GM23338 (cell line): ENCODE measurements at regions not wholly inside any gene's neighbourhood (a gene's known extent, or its start where the extent isn't known, plus 50 kb on each side); places are given as distances from the start of the nearest gene placed in this dataset.

Experiments used
- ATAC-seq: fragments of 200-7000 bp; cut with Tn5 transposase; 3 replicates; pipeline ENCODE4 v1.9.1; 2020
- DNase-seq: peaks from one replicate; pipeline ENCODE4 v3.0.0-alpha.2; 2015; ENCODE audit warnings: low spot score
- H2AFZ ChIP-seq: fragments of 200-600 bp; sonication (generic); 2 replicates; pipeline ENCODE4 v1.8.0; 2016; ENCODE audit warnings: antibody characterized with exemption, mild to moderate bottlenecking, moderate library complexity
- H3F3A ChIP-seq: fragments of 200-600 bp; sonication (generic); replicated peaks from 2 replicates; pipeline ENCODE4 v1.8.0; 2017; ENCODE audit warnings: antibody characterized with exemption, mixed run types, low read depth
- H3K27ac ChIP-seq: fragments of 200-600 bp; sonication (generic); 2 replicates; pipeline ENCODE4 v1.6.1; 2016; ENCODE audit warnings: low read depth
- H3K27me3 ChIP-seq: fragments of 200-600 bp; sonication (generic); 2 replicates; pipeline ENCODE4 v1.8.0; 2016; ENCODE audit warnings: mild to moderate bottlenecking, mixed run types, moderate library complexity; ENCODE audit not compliant: insufficient read depth
- H3K36me3 ChIP-seq: fragments of 200-600 bp; sonication (generic); 2 replicates; pipeline ENCODE4 v1.8.0; 2016; ENCODE audit warnings: mild to moderate bottlenecking; ENCODE audit not compliant: insufficient read depth
- H3K4me1 ChIP-seq: fragments of 200-600 bp; sonication (generic); 2 replicates; pipeline ENCODE4 v1.8.0; 2016; ENCODE audit warnings: mild to moderate bottlenecking, moderate library complexity; ENCODE audit not compliant: insufficient read depth
- H3K4me2 ChIP-seq: fragments of 200-600 bp; sonication (generic); 2 replicates; pipeline ENCODE4 v1.7.1; 2017; ENCODE audit warnings: mixed run types
- H3K4me3 ChIP-seq: fragments of 200-600 bp; sonication (generic); 2 replicates; pipeline ENCODE4 v1.6.1; 2016; ENCODE audit warnings: mixed run types
- H3K79me2 ChIP-seq: fragments of 200-600 bp; sonication (generic); replicated peaks from 2 replicates; pipeline ENCODE4 v1.8.0; 2017; ENCODE audit warnings: mild to moderate bottlenecking; ENCODE audit not compliant: insufficient read depth
- H3K9me2 ChIP-seq: fragments of 200-600 bp; sonication (generic); 2 replicates; pipeline ENCODE4 v1.8.0; 2017; ENCODE audit not compliant: insufficient read depth
- H4K20me1 ChIP-seq: fragments of 200-600 bp; sonication (generic); replicated peaks from 2 replicates; pipeline ENCODE4 v1.8.0; 2017; ENCODE audit warnings: mild to moderate bottlenecking; ENCODE audit not compliant: insufficient read depth
- H3K27ac Mint-ChIP-seq: 2 replicates; pipeline ENCODE4 v1.8.0; 2020; ENCODE audit warnings: inconsistent platforms, mild to moderate bottlenecking, moderate library complexity, mixed read lengths
- H3K27me3 Mint-ChIP-seq: 3 replicates; pipeline ENCODE4 v1.8.0; 2022; ENCODE audit warnings: low read depth, mild to moderate bottlenecking, moderate library complexity, mixed read lengths, inconsistent platforms; ENCODE audit not compliant: insufficient read depth, poor library complexity
- H3K36me3 Mint-ChIP-seq: 3 replicates; pipeline ENCODE4 v1.8.0; 2021; ENCODE audit warnings: low read depth, mild to moderate bottlenecking, inconsistent platforms, moderate library complexity, mixed read lengths
- H3K4me1 Mint-ChIP-seq: 3 replicates; pipeline ENCODE4 v1.8.0; 2020; ENCODE audit warnings: mild to moderate bottlenecking, inconsistent platforms, mixed read lengths
- H3K4me3 Mint-ChIP-seq: 3 replicates; pipeline ENCODE4 v1.8.0; 2021; ENCODE audit warnings: moderate library complexity, mild to moderate bottlenecking, inconsistent platforms, mixed read lengths
- H3K9me3 Mint-ChIP-seq: 3 replicates; pipeline ENCODE4 v1.8.0; 2020; ENCODE audit warnings: moderate library complexity, mild to moderate bottlenecking, inconsistent platforms, mixed read lengths
- CREB1 ChIP-seq: fragments of 250-450 bp; sonication (Bioruptor Pico); IDR thresholded peaks from 2 replicates; pipeline ENCODE4 v1.5.0; 2020; ENCODE audit warnings: low read depth, mild to moderate bottlenecking, moderate library complexity
- EZH2 ChIP-seq: fragments of 200-600 bp; sonication (generic); IDR thresholded peaks from one replicate; pipeline ENCODE4 v1.8.0; 2017; ENCODE audit warnings: antibody characterized with exemption, mild to moderate bottlenecking, low read depth; ENCODE audit not compliant: unreplicated experiment
- EZH2phosphoT487 ChIP-seq: fragments of 200-600 bp; sonication (generic); IDR thresholded peaks from one replicate; pipeline ENCODE4 v1.8.1; 2018; ENCODE audit warnings: antibody characterized with exemption; ENCODE audit not compliant: unreplicated experiment
- JUNB ChIP-seq: IDR thresholded peaks from one replicate; pipeline ENCODE4 v1.6.1; 2016; ENCODE audit warnings: antibody characterized with exemption; ENCODE audit not compliant: unreplicated experiment
- NANOG ChIP-seq: IDR thresholded peaks from 2 replicates; pipeline ENCODE4 v1.6.1; 2016; ENCODE audit warnings: antibody characterized with exemption, borderline replicate concordance
- POLR2AphosphoS5 ChIP-seq: IDR thresholded peaks from 2 replicates; pipeline ENCODE4 v1.6.1; 2016; ENCODE audit warnings: antibody characterized with exemption, low read depth
- STAT1 ChIP-seq: IDR thresholded peaks from one replicate; pipeline ENCODE4 v1.6.1; 2016; ENCODE audit warnings: antibody characterized with exemption; ENCODE audit not compliant: unreplicated experiment
- ZNF114 ChIP-seq: fragments of 250-450 bp; sonication (Bioruptor Pico); IDR thresholded peaks from 2 replicates; pipeline ENCODE4 v1.5.0; 2020; ENCODE audit warnings: mild to moderate bottlenecking, moderate library complexity
- ZNF331 ChIP-seq: fragments of 250-450 bp; sonication (Bioruptor Pico); IDR thresholded peaks from 2 replicates; pipeline ENCODE4 v1.5.0; 2020; ENCODE audit warnings: low read depth, mild to moderate bottlenecking, moderate library complexity
- TF ChIP-seq, protein P1 (sequence below), 2 experiments: fragments of 200-600 bp in 1 of 2; sonication (generic) in 1 of 2; conservative IDR thresholded peaks; 2 replicates each; pipeline versions ENCODE4 v1.5.1 to v1.6.1; 2016 to 2017; ENCODE audit warnings: antibody characterized with exemption in 2 of 2, low read depth in 2 of 2, mild to moderate bottlenecking in 2 of 2, moderate library complexity in 1 of 2
- TF ChIP-seq, protein P2 (sequence below): fragments of 250-450 bp; sonication (Bioruptor Pico); IDR thresholded peaks from 2 replicates; pipeline ENCODE4 v1.5.0; 2020; ENCODE audit warnings: mild to moderate bottlenecking, moderate library complexity
- TF ChIP-seq, protein P3 (sequence below): IDR thresholded peaks from 2 replicates; pipeline ENCODE4 v1.6.1; 2016; ENCODE audit warnings: antibody characterized with exemption
- TF ChIP-seq, protein P4 (sequence below): IDR thresholded peaks from one replicate; pipeline ENCODE4 v1.6.1; 2018; ENCODE audit warnings: antibody characterized with exemption; ENCODE audit not compliant: unreplicated experiment

DNA sequence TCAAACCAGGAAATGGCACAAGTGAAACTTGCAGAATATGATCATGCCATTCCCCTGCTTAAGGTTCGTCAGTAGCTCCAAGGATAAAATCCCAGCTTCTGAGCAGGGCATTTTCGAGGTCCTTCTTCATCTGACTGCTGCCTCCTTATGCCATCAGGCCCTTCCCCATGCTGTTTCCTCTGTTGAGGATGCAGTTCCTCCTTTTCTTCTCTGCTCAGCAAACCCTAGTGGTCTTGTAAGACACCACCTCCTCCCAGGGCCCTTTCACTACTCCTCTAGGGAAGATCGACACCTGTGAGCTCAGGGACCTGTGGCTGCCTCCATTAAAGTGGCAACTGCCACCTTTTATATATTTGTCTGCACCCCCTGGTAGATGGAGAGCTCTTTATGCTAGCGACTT lies 62.1 kb upstream of the JUN start:
- TF ChIP-seq ZNF114 (CRISPR knock-in tag) = no peak
- TF ChIP-seq, protein P1, sequence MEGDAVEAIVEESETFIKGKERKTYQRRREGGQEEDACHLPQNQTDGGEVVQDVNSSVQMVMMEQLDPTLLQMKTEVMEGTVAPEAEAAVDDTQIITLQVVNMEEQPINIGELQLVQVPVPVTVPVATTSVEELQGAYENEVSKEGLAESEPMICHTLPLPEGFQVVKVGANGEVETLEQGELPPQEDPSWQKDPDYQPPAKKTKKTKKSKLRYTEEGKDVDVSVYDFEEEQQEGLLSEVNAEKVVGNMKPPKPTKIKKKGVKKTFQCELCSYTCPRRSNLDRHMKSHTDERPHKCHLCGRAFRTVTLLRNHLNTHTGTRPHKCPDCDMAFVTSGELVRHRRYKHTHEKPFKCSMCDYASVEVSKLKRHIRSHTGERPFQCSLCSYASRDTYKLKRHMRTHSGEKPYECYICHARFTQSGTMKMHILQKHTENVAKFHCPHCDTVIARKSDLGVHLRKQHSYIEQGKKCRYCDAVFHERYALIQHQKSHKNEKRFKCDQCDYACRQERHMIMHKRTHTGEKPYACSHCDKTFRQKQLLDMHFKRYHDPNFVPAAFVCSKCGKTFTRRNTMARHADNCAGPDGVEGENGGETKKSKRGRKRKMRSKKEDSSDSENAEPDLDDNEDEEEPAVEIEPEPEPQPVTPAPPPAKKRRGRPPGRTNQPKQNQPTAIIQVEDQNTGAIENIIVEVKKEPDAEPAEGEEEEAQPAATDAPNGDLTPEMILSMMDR (conservative IDR thresholded peaks at IDR 0.05; ENCODE audit: low read depth in 2 of 2) = no peak
- no peak for TF ChIP-seq EZH2
- TF ChIP-seq EZH2phosphoT487 = no peak
- TF ChIP-seq JUNB = no peak
- no peak for TF ChIP-seq NANOG
- TF ChIP-seq, protein P2, sequence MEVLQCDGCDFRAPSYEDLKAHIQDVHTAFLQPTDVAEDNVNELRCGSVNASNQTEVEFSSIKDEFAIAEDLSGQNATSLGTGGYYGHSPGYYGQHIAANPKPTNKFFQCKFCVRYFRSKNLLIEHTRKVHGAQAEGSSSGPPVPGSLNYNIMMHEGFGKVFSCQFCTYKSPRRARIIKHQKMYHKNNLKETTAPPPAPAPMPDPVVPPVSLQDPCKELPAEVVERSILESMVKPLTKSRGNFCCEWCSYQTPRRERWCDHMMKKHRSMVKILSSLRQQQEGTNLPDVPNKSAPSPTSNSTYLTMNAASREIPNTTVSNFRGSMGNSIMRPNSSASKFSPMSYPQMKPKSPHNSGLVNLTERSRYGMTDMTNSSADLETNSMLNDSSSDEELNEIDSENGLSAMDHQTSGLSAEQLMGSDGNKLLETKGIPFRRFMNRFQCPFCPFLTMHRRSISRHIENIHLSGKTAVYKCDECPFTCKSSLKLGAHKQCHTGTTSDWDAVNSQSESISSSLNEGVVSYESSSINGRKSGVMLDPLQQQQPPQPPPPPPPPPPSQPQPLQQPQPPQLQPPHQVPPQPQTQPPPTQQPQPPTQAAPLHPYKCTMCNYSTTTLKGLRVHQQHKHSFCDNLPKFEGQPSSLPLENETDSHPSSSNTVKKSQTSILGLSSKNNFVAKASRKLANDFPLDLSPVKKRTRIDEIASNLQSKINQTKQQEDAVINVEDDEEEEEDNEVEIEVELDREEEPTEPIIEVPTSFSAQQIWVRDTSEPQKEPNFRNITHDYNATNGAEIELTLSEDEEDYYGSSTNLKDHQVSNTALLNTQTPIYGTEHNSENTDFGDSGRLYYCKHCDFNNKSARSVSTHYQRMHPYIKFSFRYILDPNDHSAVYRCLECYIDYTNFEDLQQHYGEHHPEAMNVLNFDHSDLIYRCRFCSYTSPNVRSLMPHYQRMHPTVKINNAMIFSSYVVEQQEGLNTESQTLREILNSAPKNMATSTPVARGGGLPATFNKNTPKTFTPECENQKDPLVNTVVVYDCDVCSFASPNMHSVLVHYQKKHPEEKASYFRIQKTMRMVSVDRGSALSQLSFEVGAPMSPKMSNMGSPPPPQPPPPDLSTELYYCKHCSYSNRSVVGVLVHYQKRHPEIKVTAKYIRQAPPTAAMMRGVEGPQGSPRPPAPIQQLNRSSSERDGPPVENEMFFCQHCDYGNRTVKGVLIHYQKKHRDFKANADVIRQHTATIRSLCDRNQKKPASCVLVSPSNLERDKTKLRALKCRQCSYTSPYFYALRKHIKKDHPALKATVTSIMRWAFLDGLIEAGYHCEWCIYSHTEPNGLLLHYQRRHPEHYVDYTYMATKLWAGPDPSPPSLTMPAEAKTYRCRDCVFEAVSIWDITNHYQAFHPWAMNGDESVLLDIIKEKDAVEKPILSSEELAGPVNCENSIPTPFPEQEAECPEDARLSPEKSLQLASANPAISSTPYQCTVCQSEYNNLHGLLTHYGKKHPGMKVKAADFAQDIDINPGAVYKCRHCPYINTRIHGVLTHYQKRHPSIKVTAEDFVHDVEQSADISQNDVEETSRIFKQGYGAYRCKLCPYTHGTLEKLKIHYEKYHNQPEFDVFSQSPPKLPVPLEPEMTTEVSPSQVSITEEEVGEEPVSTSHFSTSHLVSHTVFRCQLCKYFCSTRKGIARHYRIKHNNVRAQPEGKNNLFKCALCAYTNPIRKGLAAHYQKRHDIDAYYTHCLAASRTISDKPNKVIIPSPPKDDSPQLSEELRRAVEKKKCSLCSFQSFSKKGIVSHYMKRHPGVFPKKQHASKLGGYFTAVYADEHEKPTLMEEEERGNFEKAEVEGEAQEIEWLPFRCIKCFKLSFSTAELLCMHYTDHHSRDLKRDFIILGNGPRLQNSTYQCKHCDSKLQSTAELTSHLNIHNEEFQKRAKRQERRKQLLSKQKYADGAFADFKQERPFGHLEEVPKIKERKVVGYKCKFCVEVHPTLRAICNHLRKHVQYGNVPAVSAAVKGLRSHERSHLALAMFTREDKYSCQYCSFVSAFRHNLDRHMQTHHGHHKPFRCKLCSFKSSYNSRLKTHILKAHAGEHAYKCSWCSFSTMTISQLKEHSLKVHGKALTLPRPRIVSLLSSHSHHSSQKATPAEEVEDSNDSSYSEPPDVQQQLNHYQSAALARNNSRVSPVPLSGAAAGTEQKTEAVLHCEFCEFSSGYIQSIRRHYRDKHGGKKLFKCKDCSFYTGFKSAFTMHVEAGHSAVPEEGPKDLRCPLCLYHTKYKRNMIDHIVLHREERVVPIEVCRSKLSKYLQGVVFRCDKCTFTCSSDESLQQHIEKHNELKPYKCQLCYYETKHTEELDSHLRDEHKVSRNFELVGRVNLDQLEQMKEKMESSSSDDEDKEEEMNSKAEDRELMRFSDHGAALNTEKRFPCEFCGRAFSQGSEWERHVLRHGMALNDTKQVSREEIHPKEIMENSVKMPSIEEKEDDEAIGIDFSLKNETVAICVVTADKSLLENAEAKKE (CRISPR knock-in tag) = no peak
- TF ChIP-seq CREB1 (CRISPR knock-in tag) = no peak
- no peak for TF ChIP-seq ZNF331 (CRISPR knock-in tag)
- TF ChIP-seq, protein P3, sequence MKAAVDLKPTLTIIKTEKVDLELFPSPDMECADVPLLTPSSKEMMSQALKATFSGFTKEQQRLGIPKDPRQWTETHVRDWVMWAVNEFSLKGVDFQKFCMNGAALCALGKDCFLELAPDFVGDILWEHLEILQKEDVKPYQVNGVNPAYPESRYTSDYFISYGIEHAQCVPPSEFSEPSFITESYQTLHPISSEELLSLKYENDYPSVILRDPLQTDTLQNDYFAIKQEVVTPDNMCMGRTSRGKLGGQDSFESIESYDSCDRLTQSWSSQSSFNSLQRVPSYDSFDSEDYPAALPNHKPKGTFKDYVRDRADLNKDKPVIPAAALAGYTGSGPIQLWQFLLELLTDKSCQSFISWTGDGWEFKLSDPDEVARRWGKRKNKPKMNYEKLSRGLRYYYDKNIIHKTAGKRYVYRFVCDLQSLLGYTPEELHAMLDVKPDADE = no peak
- TF ChIP-seq, protein P4, sequence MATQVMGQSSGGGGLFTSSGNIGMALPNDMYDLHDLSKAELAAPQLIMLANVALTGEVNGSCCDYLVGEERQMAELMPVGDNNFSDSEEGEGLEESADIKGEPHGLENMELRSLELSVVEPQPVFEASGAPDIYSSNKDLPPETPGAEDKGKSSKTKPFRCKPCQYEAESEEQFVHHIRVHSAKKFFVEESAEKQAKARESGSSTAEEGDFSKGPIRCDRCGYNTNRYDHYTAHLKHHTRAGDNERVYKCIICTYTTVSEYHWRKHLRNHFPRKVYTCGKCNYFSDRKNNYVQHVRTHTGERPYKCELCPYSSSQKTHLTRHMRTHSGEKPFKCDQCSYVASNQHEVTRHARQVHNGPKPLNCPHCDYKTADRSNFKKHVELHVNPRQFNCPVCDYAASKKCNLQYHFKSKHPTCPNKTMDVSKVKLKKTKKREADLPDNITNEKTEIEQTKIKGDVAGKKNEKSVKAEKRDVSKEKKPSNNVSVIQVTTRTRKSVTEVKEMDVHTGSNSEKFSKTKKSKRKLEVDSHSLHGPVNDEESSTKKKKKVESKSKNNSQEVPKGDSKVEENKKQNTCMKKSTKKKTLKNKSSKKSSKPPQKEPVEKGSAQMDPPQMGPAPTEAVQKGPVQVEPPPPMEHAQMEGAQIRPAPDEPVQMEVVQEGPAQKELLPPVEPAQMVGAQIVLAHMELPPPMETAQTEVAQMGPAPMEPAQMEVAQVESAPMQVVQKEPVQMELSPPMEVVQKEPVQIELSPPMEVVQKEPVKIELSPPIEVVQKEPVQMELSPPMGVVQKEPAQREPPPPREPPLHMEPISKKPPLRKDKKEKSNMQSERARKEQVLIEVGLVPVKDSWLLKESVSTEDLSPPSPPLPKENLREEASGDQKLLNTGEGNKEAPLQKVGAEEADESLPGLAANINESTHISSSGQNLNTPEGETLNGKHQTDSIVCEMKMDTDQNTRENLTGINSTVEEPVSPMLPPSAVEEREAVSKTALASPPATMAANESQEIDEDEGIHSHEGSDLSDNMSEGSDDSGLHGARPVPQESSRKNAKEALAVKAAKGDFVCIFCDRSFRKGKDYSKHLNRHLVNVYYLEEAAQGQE = no peak
- no peak for TF ChIP-seq STAT1
- no peak for TF ChIP-seq POLR2AphosphoS5
- Mint-ChIP-seq H3K27me3 (peaks cover 5% of the 10 kb centered on the region), H3K36me3 (no peaks in the 10 kb centered on the region), H3K27ac (no peak overlapping the region), H3K4me3 (no peak overlapping the region), H3K4me1 (peaks cover 4% of the 10 kb centered on the region; the same call in 1 of the 3 replicates), H3K9me3 (no peaks in the 10 kb centered on the region)
- no peaks in the 10 kb centered on the region for H3F3A ChIP-seq
- H4K20me1 ChIP-seq = no peaks in the 10 kb centered on the region
- no peak overlapping the region for H3K4me2 ChIP-seq
- H3K27me3 ChIP-seq = no peaks in the 10 kb centered on the region
- H2AFZ ChIP-seq = no peak overlapping the region
- ATAC-seq = no peak
- DNase-seq = peak; percentile 21
- no peak overlapping the region for H3K4me3 ChIP-seq
- H3K9me2 ChIP-seq = no peaks in the 10 kb centered on the region
- H3K27ac ChIP-seq = no peak overlapping the region
- H3K36me3 ChIP-seq = no peaks in the 10 kb centered on the region
- no peaks in the 10 kb centered on the region for H3K79me2 ChIP-seq
- no peaks in the 10 kb centered on the region for H3K4me1 ChIP-seq
